ENCODE measurements at regions not wholly inside any gene's neighbourhood (a gene's known extent, or its start where the extent isn't known, plus 50 kb on each side); places are given as distances from the start of the nearest gene placed in this dataset.
A peak's percentile ranks its signal among the peaks of the same experiment; 100 is the strongest.

- Mint-ChIP-seq H3K9me3 (ENCODE audit: low read depth) (peaks cover 3% of the 10 kb centered on the region), H3K36me3 (ENCODE audit: insufficient read depth) (no peaks in the 10 kb centered on the region), H3K4me3 (ENCODE audit: low read depth) (no peak overlapping the region), H3K27me3 (peaks cover 26% of the 10 kb centered on the region), H3K4me1 (ENCODE audit: low read depth) (no peaks in the 10 kb centered on the region), H3K27ac (no peak overlapping the region)
- DNase-seq (ENCODE audit: low spot score, unreplicated experiment), result no peak
- no peak for TF ChIP-seq CTCF (IDR thresholded peaks at IDR 0.05; ENCODE audit: unreplicated experiment)
Measured at GRCh38 chr1:34278211-34278610, 101.5 kb downstream of the C1orf94 start.

GRCh38 chr1:34279971-34280370 lies 103.3 kb downstream of the C1orf94 start:
- TF ChIP-seq CTCF (IDR thresholded peaks at IDR 0.05; ENCODE audit: unreplicated experiment), result no peak
- H3K27ac Mint-ChIP-seq, result no peak overlapping the region

GRCh38 chr1:34280509-34280908 lies 103.8 kb downstream of the C1orf94 start:
- Mint-ChIP-seq H3K4me1 (ENCODE audit: low read depth) (no peaks in the 10 kb centered on the region), H3K27me3 (peaks cover 32% of the 10 kb centered on the region), H3K9me3 (ENCODE audit: low read depth) (peaks cover 3% of the 10 kb centered on the region), H3K36me3 (ENCODE audit: insufficient read depth) (no peaks in the 10 kb centered on the region), H3K27ac (peak overlapping the region; percentile 16), H3K4me3 (ENCODE audit: low read depth) (no peak overlapping the region)
- DNase-seq (ENCODE audit: low spot score, unreplicated experiment), result no peak
- no peak for TF ChIP-seq CTCF (IDR thresholded peaks at IDR 0.05; ENCODE audit: unreplicated experiment)

More at GRCh38 chr1:34279971-34280370, 103.3 kb downstream of the C1orf94 start:
- Mint-ChIP-seq H3K4me1 (ENCODE audit: low read depth) (no peaks in the 10 kb centered on the region), H3K36me3 (ENCODE audit: insufficient read depth) (no peaks in the 10 kb centered on the region), H3K9me3 (ENCODE audit: low read depth) (peaks cover 3% of the 10 kb centered on the region), H3K4me3 (ENCODE audit: low read depth) (no peak overlapping the region), H3K27me3 (peaks cover 32% of the 10 kb centered on the region)
- no peak for DNase-seq (ENCODE audit: low spot score, unreplicated experiment)

- DNase-seq (ENCODE audit: low spot score, unreplicated experiment), result no peak
- Mint-ChIP-seq H3K4me1 (ENCODE audit: low read depth) (no peaks in the 10 kb centered on the region), H3K36me3 (ENCODE audit: insufficient read depth) (no peaks in the 10 kb centered on the region), H3K4me3 (ENCODE audit: low read depth) (no peak overlapping the region), H3K9me3 (ENCODE audit: low read depth) (peaks cover 3% of the 10 kb centered on the region), H3K27me3 (peaks cover 33% of the 10 kb centered on the region), H3K27ac (no peak overlapping the region)
- TF ChIP-seq CTCF (IDR thresholded peaks at IDR 0.05; ENCODE audit: unreplicated experiment), result no peak
Measured at GRCh38 chr1:34283142-34283541, 106.4 kb downstream of the C1orf94 start.

- no peak for DNase-seq (ENCODE audit: low spot score, unreplicated experiment)
- Mint-ChIP-seq H3K9me3 (ENCODE audit: low read depth) (peaks cover 3% of the 10 kb centered on the region), H3K4me1 (ENCODE audit: low read depth) (no peaks in the 10 kb centered on the region), H3K27me3 (peaks cover 21% of the 10 kb centered on the region), H3K4me3 (ENCODE audit: low read depth) (no peak overlapping the region), H3K27ac (no peak overlapping the region), H3K36me3 (ENCODE audit: insufficient read depth) (no peaks in the 10 kb centered on the region)
- TF ChIP-seq CTCF (IDR thresholded peaks at IDR 0.05; ENCODE audit: unreplicated experiment), result no peak
Measured at GRCh38 chr1:34286511-34286910, 109.8 kb downstream of the C1orf94 start.
